GM13976 (cell line): ENCODE measurements at regions not wholly inside any gene's neighbourhood (a gene's known extent, or its start where the extent isn't known, plus 50 kb on each side); places are given as distances from the start of the nearest gene placed in this dataset.

Experiments
- DNase-seq: peaks from one replicate; pipeline ENCODE4 v3.0.0; 2012; ENCODE audit warnings: low spot score
- in situ Hi-C: fragments of 300-500 bp; cut with MboI; formaldehyde crosslinking; loops from one replicate; pipeline ENCODE4 v1.12.0; 2022; ENCODE audit warnings: low sequenced_read_pairs, mixed read lengths, inconsistent platforms; ENCODE audit not compliant: unreplicated experiment
- TF ChIP-seq, protein P1 (sequence below): IDR thresholded peaks from 2 replicates; pipeline ENCODE4 v1.5.1; 2012; ENCODE audit warnings: borderline replicate concordance, mild to moderate bottlenecking; ENCODE audit not compliant: insufficient read depth; ENCODE audit errors: extremely low read depth, missing control alignments, control extremely low read depth

DNA sequence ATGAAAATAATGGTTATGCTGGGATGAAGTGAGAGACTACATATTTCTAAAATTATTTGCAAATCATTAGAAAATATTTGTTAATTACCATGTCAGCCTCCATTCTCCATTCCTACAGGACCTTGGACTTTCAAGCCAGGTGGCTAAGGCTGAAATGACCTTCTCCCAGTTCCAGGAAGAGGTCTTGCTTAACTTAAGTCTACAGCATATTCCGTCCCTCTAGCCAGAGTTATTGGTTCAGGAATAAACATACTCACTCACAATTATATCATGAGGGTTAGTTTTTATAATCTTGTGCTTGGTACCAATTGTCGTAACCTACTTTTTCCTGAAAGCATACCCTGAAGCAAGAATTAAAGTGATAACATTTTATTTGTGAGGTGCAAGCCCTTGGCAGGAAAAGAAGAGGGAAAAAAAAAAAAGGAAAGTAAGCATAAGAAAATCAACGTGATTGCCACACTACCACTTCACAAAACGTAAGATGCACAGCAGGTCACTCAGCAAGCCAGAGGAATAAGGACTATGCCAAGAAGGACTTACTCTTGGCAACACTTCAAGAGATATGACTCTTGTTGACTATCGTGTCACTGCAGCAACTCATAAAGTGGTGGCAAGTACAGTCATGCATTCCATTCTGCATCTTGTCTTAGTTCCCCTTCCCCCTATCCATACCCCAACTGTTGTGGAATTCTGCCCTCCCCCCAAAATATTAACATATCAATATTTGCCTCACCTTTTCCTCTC is 479.1 kb downstream of the MBD2 start:
- DNase-seq: no peak
- TF ChIP-seq, protein P1, sequence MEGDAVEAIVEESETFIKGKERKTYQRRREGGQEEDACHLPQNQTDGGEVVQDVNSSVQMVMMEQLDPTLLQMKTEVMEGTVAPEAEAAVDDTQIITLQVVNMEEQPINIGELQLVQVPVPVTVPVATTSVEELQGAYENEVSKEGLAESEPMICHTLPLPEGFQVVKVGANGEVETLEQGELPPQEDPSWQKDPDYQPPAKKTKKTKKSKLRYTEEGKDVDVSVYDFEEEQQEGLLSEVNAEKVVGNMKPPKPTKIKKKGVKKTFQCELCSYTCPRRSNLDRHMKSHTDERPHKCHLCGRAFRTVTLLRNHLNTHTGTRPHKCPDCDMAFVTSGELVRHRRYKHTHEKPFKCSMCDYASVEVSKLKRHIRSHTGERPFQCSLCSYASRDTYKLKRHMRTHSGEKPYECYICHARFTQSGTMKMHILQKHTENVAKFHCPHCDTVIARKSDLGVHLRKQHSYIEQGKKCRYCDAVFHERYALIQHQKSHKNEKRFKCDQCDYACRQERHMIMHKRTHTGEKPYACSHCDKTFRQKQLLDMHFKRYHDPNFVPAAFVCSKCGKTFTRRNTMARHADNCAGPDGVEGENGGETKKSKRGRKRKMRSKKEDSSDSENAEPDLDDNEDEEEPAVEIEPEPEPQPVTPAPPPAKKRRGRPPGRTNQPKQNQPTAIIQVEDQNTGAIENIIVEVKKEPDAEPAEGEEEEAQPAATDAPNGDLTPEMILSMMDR: no peak

DNA sequence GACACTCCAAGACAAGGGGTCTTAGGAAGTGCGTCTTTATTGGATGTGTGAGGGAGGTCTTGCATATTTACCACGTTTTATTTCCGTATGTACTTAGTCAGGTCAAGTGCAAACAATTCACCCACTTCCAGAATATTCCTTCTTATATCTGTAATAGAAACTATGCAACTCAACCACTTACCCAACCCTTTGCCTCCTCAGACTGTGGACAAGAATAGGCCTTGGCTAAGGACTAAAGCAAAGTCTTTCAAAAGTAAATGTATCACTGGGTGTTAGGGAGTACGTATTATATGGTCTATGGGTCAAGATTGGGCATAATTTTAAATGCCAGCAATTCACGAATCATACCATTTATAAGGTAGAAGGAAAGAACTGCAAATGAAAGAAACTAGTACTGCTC is 484.8 kb downstream of the MBD2 start:
- DNase-seq: no peak
- in situ Hi-C loops: no loop called here
- TF ChIP-seq, protein P1: no peak

More for the DNA sequence above, 479.1 kb downstream of the MBD2 start:
- in situ Hi-C loops: no loop called here

DNA sequence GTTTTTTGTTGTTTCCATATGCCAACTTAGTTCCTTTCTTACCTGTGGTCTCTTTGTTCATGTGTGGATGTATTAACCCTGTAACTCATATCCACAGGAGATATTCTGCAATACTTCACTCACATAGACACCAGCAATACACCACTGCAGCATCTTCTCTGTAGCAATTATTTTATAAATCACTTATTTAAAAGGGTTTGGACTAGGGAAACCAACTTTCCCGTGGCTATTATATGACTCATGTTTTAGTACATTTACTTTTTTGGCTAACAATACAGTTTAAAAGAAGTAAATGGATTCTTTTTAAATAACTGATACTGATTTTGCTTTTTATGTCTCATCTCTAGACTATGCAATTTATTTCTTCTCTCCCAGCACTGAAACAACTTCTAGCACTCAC is 488.9 kb downstream of the MBD2 start:
- in situ Hi-C loops: no loop called here
- TF ChIP-seq, protein P1: no peak
- DNase-seq: no peak

DNA sequence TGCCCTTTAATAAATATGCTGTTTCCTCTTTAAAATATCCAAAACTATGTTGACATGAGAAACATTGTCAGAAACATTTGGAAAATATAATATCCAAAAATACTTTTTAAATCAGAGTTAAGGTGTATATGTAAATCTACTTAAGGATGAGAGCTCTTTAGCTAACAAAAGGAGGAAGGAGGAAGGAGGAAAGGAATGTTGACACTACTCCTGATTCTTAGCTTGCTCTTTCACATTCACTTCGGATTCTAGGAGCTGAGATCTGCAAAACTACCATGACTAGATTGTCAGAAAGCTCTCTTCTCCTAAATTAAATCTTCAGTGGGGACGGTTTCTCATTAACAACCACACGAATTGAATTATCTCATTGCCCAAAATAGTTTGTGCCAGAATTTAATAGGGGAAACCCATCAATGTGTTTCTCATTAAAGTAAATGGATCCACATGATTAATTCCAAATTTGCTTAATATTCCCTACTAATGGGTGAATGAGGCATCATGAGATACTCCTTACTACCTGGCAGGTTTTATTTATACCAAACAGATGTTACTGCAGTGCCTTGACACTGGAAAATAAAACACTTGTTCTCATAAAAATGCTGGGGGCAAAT is 509.1 kb downstream of the MBD2 start:
- no peak for DNase-seq
- TF ChIP-seq, protein P1: no peak
- in situ Hi-C loops: no loop called here

DNA sequence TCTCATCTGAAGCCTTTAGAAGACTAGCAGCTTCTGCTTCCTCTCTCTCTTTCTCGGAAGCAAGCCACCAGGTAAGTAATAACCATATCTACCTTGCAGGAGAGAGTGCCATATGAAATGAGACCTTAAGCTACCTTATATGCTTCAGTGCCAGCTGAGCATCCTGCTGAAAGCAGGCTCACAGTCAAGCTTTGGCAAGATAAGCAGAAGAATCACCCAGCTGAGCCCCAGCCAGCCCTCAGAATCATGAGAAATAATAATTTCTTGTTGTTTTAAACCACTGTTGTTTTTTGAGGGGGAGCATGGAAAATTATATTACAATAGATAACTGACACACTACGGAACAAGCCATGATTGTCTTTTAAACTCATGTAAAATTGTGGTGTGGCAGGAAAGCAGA is 514.4 kb downstream of the MBD2 start:
- no peak for DNase-seq
- in situ Hi-C loops: no loop called here
- TF ChIP-seq, protein P1: no peak

DNA sequence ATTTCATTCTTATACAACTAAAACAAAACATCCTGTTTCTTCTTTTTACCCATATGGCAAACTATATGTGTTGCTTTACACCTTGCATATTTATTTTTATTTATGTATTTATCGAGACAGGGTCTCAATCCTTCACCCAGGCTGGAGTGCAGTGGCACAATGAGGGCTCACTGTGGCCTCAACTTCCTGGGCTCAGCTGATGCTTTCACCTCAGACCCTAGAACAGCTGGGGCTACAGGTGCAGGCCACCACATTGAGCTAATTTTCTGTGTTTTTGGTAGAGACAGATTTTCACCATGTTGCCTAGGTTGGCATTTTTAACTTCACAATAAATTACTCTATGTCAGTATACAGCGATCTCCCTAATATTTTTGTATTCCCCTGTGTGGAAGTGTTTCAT is 522.0 kb downstream of the MBD2 start:
- TF ChIP-seq, protein P1: no peak
- in situ Hi-C loops: no loop called here

More for the DNA sequence above, 522.0 kb downstream of the MBD2 start:
- no peak for DNase-seq
